MM.1S (cell line): ENCODE measurements at regions not wholly inside any gene's neighbourhood (a gene's known extent, or its start where the extent isn't known, plus 50 kb on each side); places are given as distances from the start of the nearest gene placed in this dataset.

ENCODE experiments used
- DNase-seq: peaks from one replicate; pipeline ENCODE4 v3.0.0-alpha.2; 2015
- H2AFZ ChIP-seq: fragments of 300-600 bp; sonication (generic); 2 replicates; pipeline ENCODE4 v1.6.0; 2016; ENCODE audit warnings: antibody characterized with exemption, low read length
- H3F3A ChIP-seq: fragments of 300-600 bp; sonication (generic); 2 replicates; pipeline ENCODE4 v1.6.1; 2016; ENCODE audit warnings: mild to moderate bottlenecking, antibody characterized with exemption, low read length, moderate library complexity, mixed read lengths; ENCODE audit not compliant: insufficient read depth
- H3K27ac ChIP-seq: fragments of 300-600 bp; sonication (generic); 2 replicates; pipeline ENCODE4 v1.5.1; 2016; ENCODE audit warnings: mild to moderate bottlenecking, low read length
- H3K27me3 ChIP-seq: fragments of 300-600 bp; sonication (generic); replicated peaks from 2 replicates; pipeline ENCODE4 v1.6.0; 2016; ENCODE audit warnings: low read length; ENCODE audit not compliant: insufficient read depth
- H3K36me3 ChIP-seq: fragments of 300-600 bp; sonication (generic); replicated peaks from 2 replicates; pipeline ENCODE4 v1.6.1; 2016; ENCODE audit warnings: mild to moderate bottlenecking, low read length, mixed read lengths; ENCODE audit not compliant: insufficient read depth
- H3K4me1 ChIP-seq: fragments of 300-600 bp; sonication (generic); 2 replicates; pipeline ENCODE4 v1.6.1; 2016; ENCODE audit warnings: low read length, mixed read lengths
- H3K4me2 ChIP-seq: fragments of 300-600 bp; sonication (generic); 2 replicates; pipeline ENCODE4 v1.6.0; 2016; ENCODE audit warnings: low read depth, low read length
- H3K4me3 ChIP-seq: fragments of 300-600 bp; sonication (generic); 2 replicates; pipeline ENCODE4 v1.5.1; 2016; ENCODE audit warnings: low read length, mixed read lengths
- H3K79me2 ChIP-seq: fragments of 300-600 bp; sonication (generic); 2 replicates; pipeline ENCODE4 v1.6.1; 2016; ENCODE audit warnings: mixed run types, low read length, mixed read lengths
- H3K9ac ChIP-seq: fragments of 300-600 bp; sonication (generic); 2 replicates; pipeline ENCODE4 v1.6.1; 2016; ENCODE audit warnings: low read length, mixed read lengths
- H3K9me2 ChIP-seq: fragments of 300-600 bp; sonication (generic); replicated peaks from 2 replicates; pipeline ENCODE4 v1.6.1; 2016; ENCODE audit warnings: mild to moderate bottlenecking, low read length, mixed read lengths; ENCODE audit not compliant: insufficient read depth
- H3K9me3 ChIP-seq: fragments of 300-600 bp; sonication (generic); replicated peaks from 2 replicates; pipeline ENCODE4 v1.6.1; 2016; ENCODE audit warnings: mild to moderate bottlenecking, low read length, mixed read lengths; ENCODE audit not compliant: insufficient read depth
- H4K20me1 ChIP-seq: fragments of 300-600 bp; sonication (generic); 2 replicates; pipeline ENCODE4 v1.6.1; 2016; ENCODE audit warnings: mild to moderate bottlenecking, low read length, moderate library complexity, mixed read lengths; ENCODE audit not compliant: insufficient read depth
- CTCF ChIP-seq: fragments of 300-600 bp; sonication (generic); IDR thresholded peaks from 2 replicates; pipeline ENCODE4 v1.5.1; 2016; ENCODE audit warnings: antibody characterized with exemption, low read length, mixed read lengths
- EZH2 ChIP-seq: fragments of 300-600 bp; sonication (generic); optimal IDR thresholded peaks from 2 replicates; pipeline ENCODE3; 2017; ENCODE audit warnings: low read depth, mild to moderate bottlenecking, antibody characterized with exemption, low read length, mixed read lengths
- EZH2phosphoT487 ChIP-seq: fragments of 300-600 bp; sonication (generic); IDR thresholded peaks from 2 replicates; pipeline ENCODE4 v1.6.1; 2018; ENCODE audit warnings: antibody characterized with exemption, low read length

GRCh38 chr13:99125326-99125915, 75.2 kb upstream of the UBAC2 start:
- Histone ChIP-seq H3F3A (peaks cover 15% of the 10 kb centered on the region), H4K20me1 (no peaks in the 10 kb centered on the region), H3K9me2 (no peaks in the 10 kb centered on the region), H3K9ac (no peak overlapping the region), H3K36me3 (no peaks in the 10 kb centered on the region), H3K79me2 (no peaks in the 10 kb centered on the region), H3K4me1 (peaks cover 40% of the 10 kb centered on the region), H3K27ac (no peak overlapping the region), H2AFZ (no peak overlapping the region), H3K4me3 (no peak overlapping the region), H3K4me2 (no peak overlapping the region), H3K27me3 (no peaks in the 10 kb centered on the region), H3K9me3 (no peaks in the 10 kb centered on the region)
- TF ChIP-seq CTCF = no peak
- no peak for TF ChIP-seq EZH2
- no peak for TF ChIP-seq EZH2phosphoT487
- DNase-seq = no peak

DNA sequence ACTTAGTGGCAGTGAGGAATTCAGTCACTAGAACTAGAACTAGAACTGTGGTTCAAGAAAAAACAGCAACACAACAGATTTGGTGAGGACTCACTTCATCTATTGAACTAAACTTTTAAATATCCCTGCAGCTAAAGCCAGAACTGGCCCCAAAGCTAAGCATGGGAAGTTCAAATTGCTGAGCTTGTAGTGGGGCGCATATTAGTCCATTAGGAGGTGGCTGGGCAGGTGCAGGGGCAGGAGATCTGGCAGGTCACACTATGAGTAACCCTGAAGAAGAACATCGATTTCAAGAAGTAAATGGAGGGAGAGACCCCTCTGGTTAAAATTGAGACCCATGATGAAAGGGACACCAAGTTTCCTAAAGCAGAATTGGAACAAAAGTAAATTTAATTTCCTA, 73.8 kb upstream of the UBAC2 start:
- Histone ChIP-seq H3K36me3 (no peaks in the 10 kb centered on the region), H3F3A (peaks cover 15% of the 10 kb centered on the region), H4K20me1 (no peaks in the 10 kb centered on the region), H3K9me3 (no peaks in the 10 kb centered on the region), H2AFZ (no peak overlapping the region), H3K9ac (no peak overlapping the region), H3K27me3 (no peaks in the 10 kb centered on the region), H3K4me3 (no peak overlapping the region), H3K4me1 (peaks cover 35% of the 10 kb centered on the region), H3K9me2 (no peaks in the 10 kb centered on the region), H3K4me2 (no peak overlapping the region), H3K79me2 (no peaks in the 10 kb centered on the region), H3K27ac (no peak overlapping the region)
- DNase-seq = no peak
- TF ChIP-seq CTCF (no peak), EZH2phosphoT487 (no peak), EZH2 (no peak)

DNA sequence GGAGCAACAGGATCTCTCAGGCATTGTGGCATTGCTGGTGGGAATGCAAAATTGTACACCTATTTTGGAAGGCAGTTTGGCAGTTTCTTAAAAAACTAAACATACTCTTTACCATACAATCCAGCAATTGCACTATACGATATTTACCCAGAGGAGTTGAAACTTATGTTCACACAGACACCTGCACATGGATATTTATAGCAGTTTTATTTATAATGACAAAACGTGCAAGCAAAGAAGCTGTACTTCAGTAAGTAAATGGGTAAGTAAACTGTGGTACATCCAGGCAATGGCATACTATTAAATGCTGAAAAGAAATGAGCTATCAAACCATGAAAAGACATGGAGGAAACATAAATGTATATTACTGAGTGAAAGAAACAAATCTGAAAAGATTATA, 71.6 kb upstream of the UBAC2 start:
- no peaks in the 10 kb centered on the region for H3K9me2 ChIP-seq
- no peaks in the 10 kb centered on the region for H3K36me3 ChIP-seq
- H3F3A ChIP-seq = peaks cover 15% of the 10 kb centered on the region
- TF ChIP-seq CTCF (no peak), EZH2phosphoT487 (no peak), EZH2 (no peak)
- peak overlapping the region; percentile 33 for H3K4me3 ChIP-seq
- H2AFZ ChIP-seq = peak overlapping the region; percentile 40
- H3K27me3 ChIP-seq = no peaks in the 10 kb centered on the region
- H3K9me3 ChIP-seq = no peaks in the 10 kb centered on the region
- peak; percentile 73 for DNase-seq
- peak overlapping the region; percentile 73 for H3K27ac ChIP-seq
- peaks cover 44% of the 10 kb centered on the region for H3K4me1 ChIP-seq
- peak overlapping the region; percentile 16 for H3K9ac ChIP-seq
- H3K79me2 ChIP-seq = no peaks in the 10 kb centered on the region
- no peaks in the 10 kb centered on the region for H4K20me1 ChIP-seq
- peak overlapping the region; percentile 65 for H3K4me2 ChIP-seq
